HepG2 (cell line): ENCODE measurements at regions not wholly inside any gene's neighbourhood (a gene's known extent, or its start where the extent isn't known, plus 50 kb on each side); places are given as distances from the start of the nearest gene placed in this dataset.
A peak's percentile ranks its signal among the peaks of the same experiment; 100 is the strongest.

ENCODE experiments used
- AGO1 ChIP-seq: fragments of 200-400 bp; formaldehyde crosslinking; IDR thresholded peaks from 2 replicates; pipeline ENCODE4 v1.6.1; 2017; ENCODE audit warnings: mild to moderate bottlenecking, low read depth, low read length, moderate library complexity; ENCODE audit not compliant: poor library complexity, severe bottlenecking
- CCDC6 ChIP-seq: sonication (generic); formaldehyde crosslinking; IDR thresholded peaks from 2 replicates; pipeline ENCODE4 v1.8.1; 2022; ENCODE audit warnings: mild to moderate bottlenecking, missing genetic modification reagents, moderate library complexity
- EED ChIP-seq: sonication (generic); formaldehyde crosslinking; IDR thresholded peaks from 2 replicates; pipeline ENCODE4 v1.5.0; 2020; ENCODE audit warnings: mild to moderate bottlenecking, missing genetic modification reagents
- EZH2 ChIP-seq: conservative IDR thresholded peaks from 2 replicates; pipeline ENCODE4 v1.6.1; 2012; ENCODE audit warnings: mild to moderate bottlenecking, low read depth, low read length, moderate library complexity
- MEIS2 ChIP-seq: sonication (generic); formaldehyde crosslinking; IDR thresholded peaks from 2 replicates; pipeline ENCODE4 v1.9.0; 2021; ENCODE audit warnings: mild to moderate bottlenecking, missing genetic modification reagents
- NR2C2 ChIP-seq: sonication (generic); formaldehyde crosslinking; IDR thresholded peaks from 2 replicates; pipeline ENCODE4 v1.4.0; 2020; ENCODE audit warnings: missing genetic modification reagents, mild to moderate bottlenecking, moderate library complexity, borderline replicate concordance
- SMAD1 ChIP-seq: sonication (generic); formaldehyde crosslinking; IDR thresholded peaks from 2 replicates; pipeline ENCODE4 v1.4.0; 2020; ENCODE audit warnings: missing genetic modification reagents, low read depth, mild to moderate bottlenecking, borderline replicate concordance
- SNAPC2 ChIP-seq: sonication (generic); formaldehyde crosslinking; IDR thresholded peaks from 2 replicates; pipeline ENCODE4 v1.8.1; 2022; ENCODE audit warnings: mild to moderate bottlenecking, missing genetic modification reagents
- ZBTB1 ChIP-seq: sonication (generic); formaldehyde crosslinking; IDR thresholded peaks from 2 replicates; pipeline ENCODE4 v1.4.0; 2020; ENCODE audit warnings: missing genetic modification reagents, borderline replicate concordance
- ZFP91 ChIP-seq: sonication (generic); formaldehyde crosslinking; IDR thresholded peaks from 2 replicates; pipeline ENCODE4 v1.9.0; 2022; ENCODE audit warnings: missing genetic modification reagents, mild to moderate bottlenecking, borderline replicate concordance
- ZHX2 ChIP-seq, 2 experiments: sonication (generic) in 1 of 2; formaldehyde crosslinking in 1 of 2; IDR thresholded peaks; 2 replicates each; pipeline versions ENCODE4 v1.6.1 to v1.9.0; 2014 to 2022; ENCODE audit warnings: antibody characterized with exemption in 1 of 2, borderline replicate concordance in 1 of 2, inconsistent platforms in 1 of 2, low read depth in 1 of 2, missing genetic modification reagents in 1 of 2
- ZNF280D ChIP-seq: sonication (generic); formaldehyde crosslinking; IDR thresholded peaks from 2 replicates; pipeline ENCODE4 v1.5.1; 2020; ENCODE audit warnings: mild to moderate bottlenecking, missing genetic modification reagents
- ZNF790 ChIP-seq: sonication (generic); formaldehyde crosslinking; IDR thresholded peaks from 2 replicates; pipeline ENCODE4 v1.8.0; 2022; ENCODE audit warnings: missing genetic modification reagents, mild to moderate bottlenecking, borderline replicate concordance
- TF ChIP-seq, protein P1 (sequence below): sonication (generic); formaldehyde crosslinking; IDR thresholded peaks from 2 replicates; pipeline ENCODE4 v1.8.1; 2023; ENCODE audit warnings: mild to moderate bottlenecking, missing genetic modification reagents

GRCh38 chr17:72338847-72339790 is 218.3 kb downstream of the SOX9 start (continued):
- TF ChIP-seq MEIS2 = no peak; the same call in 1 of the 2 replicates
- TF ChIP-seq SNAPC2 (CRISPR knock-in tag) = no peak
- no peak; the same call in 1 of the 2 replicates for TF ChIP-seq ZHX2 (IDR thresholded peaks at IDR 0.05; ENCODE audit: low read depth)
- no peak for TF ChIP-seq ZHX2 (CRISPR knock-in tag; IDR thresholded peaks at IDR 0.05; ENCODE audit: borderline replicate concordance)
- peak; percentile 52; the same call in 1 of the 2 replicates for TF ChIP-seq NR2C2 (CRISPR knock-in tag)
- no peak for TF ChIP-seq EZH2
- no peak for TF ChIP-seq ZNF790
- TF ChIP-seq ZNF280D (CRISPR knock-in tag) = 0 out of 2 replicates have a peak, but pooled peaks have one; percentile 56
- no peak for TF ChIP-seq SMAD1 (CRISPR knock-in tag)
- TF ChIP-seq CCDC6 (CRISPR knock-in tag) = no peak
- TF ChIP-seq ZBTB1 = no peak
- no peak for TF ChIP-seq EED (CRISPR knock-in tag)
- no peak for TF ChIP-seq ZFP91 (CRISPR knock-in tag)
- no peak for TF ChIP-seq AGO1
- TF ChIP-seq, protein P1, sequence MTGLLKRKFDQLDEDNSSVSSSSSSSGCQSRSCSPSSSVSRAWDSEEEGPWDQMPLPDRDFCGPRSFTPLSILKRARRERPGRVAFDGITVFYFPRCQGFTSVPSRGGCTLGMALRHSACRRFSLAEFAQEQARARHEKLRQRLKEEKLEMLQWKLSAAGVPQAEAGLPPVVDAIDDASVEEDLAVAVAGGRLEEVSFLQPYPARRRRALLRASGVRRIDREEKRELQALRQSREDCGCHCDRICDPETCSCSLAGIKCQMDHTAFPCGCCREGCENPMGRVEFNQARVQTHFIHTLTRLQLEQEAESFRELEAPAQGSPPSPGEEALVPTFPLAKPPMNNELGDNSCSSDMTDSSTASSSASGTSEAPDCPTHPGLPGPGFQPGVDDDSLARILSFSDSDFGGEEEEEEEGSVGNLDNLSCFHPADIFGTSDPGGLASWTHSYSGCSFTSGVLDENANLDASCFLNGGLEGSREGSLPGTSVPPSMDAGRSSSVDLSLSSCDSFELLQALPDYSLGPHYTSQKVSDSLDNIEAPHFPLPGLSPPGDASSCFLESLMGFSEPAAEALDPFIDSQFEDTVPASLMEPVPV = no peak
